GM03348 (cell line): ENCODE measurements at regions not wholly inside any gene's neighbourhood (a gene's known extent, or its start where the extent isn't known, plus 50 kb on each side); places are given as distances from the start of the nearest gene placed in this dataset.
"Not testable (repeated sequence)": the region's sequence is repeated elsewhere in the genome, so short reads cannot be mapped to it uniquely, and the experiment has no call there.

ENCODE experiments used
- DNase-seq: peaks from one replicate; pipeline ENCODE4 v3.0.0; 2012; ENCODE audit warnings: low spot score

GRCh38 chr21:27984663-27985325, 1007.9 kb downstream of the LTN1 start:
- peak; percentile 7 for DNase-seq

DNA sequence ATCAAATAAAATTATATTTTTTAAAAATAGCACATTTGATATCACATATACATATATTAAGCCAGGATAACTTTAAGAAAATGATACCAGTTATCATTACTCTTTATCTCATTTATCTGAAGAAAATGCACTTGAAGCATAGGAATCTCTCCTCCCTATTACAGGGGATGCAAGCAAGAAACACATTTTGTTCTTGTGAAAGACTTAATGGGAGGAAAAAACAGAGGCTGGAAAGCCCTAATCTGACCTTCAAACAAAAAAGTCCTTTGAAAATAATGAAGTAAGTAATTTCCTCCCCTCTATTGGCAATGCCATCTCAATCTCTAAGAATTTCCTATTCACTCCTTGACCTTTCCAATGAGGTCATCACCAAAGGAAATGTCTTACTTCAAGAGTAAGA, 1012.6 kb upstream of the ADAMTS5 start:
- not testable (repeated sequence) for DNase-seq

DNA sequence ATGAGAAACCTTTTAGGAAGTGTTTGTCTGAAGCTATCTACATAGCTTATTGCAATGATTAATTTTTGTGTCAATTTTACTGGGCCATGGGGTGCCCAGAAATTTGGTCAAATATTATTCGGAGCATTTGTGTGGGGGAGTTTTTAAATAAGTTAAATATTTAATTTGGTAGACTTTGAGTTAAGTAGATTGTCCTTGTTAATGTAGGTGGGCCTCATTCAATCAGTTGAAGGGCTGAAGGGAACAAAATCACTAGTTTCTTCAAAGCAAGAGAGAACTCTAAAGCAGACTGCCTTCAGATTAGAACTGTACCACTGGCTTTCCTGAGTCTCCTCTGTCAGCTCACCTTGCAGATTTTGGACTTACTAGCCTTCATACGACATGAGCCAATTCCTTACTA, 1008.6 kb upstream of the ADAMTS5 start:
- no peak for DNase-seq

- not testable (repeated sequence) for DNase-seq
Measured at GRCh38 chr21:27974152-27974551, 1007.3 kb upstream of the ADAMTS5 start.

- not testable (repeated sequence) for DNase-seq
Measured at GRCh38 chr21:27968240-27968639, 1001.4 kb upstream of the ADAMTS5 start.

- DNase-seq, result no peak
Measured at GRCh38 chr21:27954543-27955165, 987.8 kb upstream of the ADAMTS5 start.

- no peak for DNase-seq
Measured at GRCh38 chr21:27953340-27954045, 986.6 kb upstream of the ADAMTS5 start.

DNA sequence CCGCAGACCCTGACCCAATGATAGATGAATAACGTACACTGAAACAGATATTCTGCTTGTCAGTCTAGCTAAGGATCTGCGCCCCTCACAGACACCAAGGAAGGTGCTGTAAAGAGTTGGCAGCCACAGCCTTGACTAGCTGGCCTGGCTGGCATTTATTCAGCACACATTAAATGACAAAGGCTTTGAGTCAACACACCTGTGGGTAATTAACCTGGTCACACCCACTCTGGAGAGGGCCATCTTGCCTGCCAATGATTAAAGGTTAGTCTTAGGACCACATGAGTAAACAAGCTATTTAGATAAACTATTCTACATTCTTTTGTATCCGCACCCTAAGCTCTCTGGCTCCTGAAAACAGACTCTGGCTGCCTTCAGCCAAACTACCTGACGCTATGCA, 982.2 kb upstream of the ADAMTS5 start:
- DNase-seq, result not testable (repeated sequence)

DNA sequence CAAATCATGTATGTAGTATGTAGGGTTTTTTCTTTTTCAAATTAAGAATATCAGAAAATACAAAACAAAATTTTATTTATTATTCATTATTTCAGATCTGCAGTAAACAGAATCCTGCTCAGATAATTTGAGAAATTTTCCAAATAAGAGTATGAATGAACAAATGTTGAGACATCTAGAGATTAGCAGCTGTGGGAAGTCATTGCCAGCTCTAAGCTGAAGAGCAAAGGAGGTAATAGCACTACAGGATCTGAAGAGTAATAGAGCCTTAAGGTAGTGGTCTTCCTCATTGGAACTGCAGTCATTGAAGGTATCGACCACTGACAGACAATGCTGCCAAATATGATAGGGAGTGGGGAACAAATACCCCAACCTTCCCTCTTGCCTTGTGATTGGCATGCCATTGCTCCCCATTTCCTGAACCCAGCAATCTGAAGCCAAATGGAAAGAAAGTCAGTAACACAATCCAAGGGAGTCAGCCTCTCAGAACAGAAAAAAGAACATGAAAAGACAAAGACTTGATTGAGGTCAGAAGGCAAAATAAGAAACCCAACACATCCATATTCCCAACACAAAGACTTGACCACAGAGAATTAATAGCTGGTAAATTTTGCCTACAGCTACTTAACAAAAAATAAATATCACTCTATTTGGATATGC, 963.4 kb upstream of the ADAMTS5 start:
- not testable (repeated sequence) for DNase-seq

DNA sequence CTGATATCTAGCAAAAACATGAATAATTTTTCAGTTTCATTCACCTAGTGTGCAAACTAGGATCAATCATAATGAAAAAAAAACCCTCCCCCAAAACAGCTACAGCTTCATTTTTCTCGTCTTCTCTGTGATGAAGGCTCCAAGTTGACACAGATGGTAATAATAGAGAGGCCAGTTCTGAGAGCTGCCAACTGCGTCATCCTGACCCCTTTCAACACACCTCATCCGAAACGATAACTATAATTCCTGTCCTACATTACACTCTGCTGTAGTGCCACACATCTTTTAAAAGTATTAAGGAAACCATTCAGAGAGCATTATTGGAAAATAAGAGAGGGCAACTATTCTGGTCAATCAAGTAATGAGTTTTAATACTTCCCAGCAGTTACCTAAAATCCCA, 962.3 kb upstream of the ADAMTS5 start:
- DNase-seq, result peak; percentile 31

DNA sequence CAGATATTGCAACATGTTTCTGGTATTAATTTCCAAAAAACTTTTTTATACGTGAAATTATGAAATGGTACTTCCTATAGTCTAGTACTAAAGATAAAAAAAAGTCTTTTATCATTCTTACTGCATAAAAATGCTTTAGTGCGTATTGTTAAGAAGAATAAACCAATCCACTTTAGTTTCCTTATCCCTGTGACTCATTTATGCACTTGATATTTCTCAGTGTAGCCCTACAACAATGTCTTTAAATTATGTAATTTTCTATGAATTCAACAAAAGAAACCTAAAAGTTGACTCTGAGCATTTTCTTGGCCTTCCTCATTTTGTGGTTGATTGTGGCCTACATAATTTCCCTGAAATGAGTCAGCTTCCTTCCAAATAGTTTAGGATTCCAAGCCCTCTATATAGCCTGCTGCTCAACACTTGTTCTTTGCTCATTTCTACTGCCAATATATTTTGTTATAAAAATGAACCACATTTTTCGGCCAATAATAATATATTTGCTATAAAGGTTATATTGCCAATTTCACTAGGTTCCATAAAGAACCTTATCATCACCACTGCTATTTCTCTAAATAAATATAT, 961.7 kb upstream of the ADAMTS5 start:
- peak; percentile 59 for DNase-seq

DNA sequence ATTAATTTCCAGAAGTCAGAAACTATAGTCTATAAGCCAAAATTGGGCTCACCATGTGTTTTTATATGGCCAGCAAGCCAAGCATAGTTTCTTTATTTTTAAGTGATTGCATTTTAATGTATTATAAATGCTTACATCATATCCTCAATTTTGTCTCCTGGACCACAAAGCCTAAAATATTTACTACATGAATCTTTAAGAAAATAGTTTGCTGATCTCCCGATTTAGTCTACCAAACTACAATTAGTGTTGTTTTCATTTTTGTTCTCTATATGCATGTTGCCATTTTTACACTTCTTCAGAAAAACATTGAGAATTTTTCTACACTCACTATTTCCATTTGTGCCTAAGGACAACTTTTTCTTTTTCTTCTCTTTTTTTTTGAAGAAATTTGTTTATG, 954.5 kb upstream of the ADAMTS5 start:
- not testable (repeated sequence) for DNase-seq

- peak; percentile 2 for DNase-seq
Measured at GRCh38 chr21:27917966-27918365, 951.1 kb upstream of the ADAMTS5 start.

GRCh38 chr21:27916326-27916725, 949.4 kb upstream of the ADAMTS5 start:
- DNase-seq, result not testable (repeated sequence)

DNA sequence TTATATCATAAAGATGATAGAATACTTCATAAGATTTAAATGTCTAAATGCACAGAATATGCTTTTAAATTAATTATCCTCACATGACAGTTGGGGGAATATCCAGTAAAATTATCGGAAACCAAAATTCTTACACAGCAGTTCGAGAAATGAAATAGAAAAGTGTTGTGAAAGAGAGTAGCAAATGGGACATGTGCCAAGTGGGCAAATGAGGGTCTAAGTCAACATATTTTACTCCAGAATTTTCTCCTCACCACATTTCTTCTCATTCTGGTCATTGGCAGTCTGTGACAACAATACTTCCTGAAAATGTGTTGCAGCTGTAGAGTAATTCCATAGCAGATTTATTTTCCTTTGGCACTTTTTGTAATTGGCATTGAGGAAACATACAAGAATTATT, 945.2 kb upstream of the ADAMTS5 start:
- not testable (repeated sequence) for DNase-seq

GRCh38 chr21:27909487-27909886, 942.6 kb upstream of the ADAMTS5 start:
- DNase-seq, result not testable (repeated sequence)

DNA sequence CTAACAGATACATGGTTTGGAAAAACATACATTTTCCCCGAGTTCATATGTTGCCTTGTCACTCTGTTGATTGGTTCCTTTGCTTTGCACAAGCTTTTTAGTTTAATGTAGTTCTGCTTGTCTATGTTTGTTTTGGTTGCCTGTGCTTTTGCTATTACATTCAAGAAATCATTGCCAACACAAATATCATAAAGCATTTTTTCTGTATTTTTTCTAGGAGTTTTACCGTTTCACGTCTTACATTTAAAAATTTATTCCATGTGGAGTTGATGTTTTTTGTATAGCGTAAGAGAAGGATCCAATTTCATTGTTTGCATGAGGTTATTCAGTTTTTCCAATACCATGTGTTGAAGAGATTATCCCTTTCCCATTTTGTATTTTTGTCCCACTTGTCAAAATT, 941.9 kb upstream of the ADAMTS5 start:
- DNase-seq, result not testable (repeated sequence)

GRCh38 chr21:27902904-27903303, 936.0 kb upstream of the ADAMTS5 start:
- not testable (repeated sequence) for DNase-seq

GRCh38 chr21:27893619-27894018, 926.7 kb upstream of the ADAMTS5 start:
- not testable (repeated sequence) for DNase-seq

DNA sequence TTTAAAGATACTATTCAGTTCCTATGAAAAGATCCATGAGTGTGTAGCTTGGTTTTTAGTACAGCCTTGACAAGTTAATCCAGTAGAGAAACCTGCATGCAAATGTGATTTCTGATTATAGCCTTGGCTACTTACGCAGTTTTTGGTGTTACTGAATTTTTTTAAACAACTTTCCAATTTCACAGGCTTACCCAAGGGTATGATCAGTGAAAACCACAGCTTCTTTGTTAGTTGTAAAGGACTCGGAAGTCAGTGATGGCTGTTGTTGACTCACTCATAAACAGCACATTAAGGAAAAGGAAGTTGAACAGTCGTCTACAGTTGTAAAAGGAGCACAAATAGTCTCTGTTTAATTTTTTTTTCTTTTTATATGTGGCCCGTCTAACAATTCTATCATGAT, 924.6 kb upstream of the ADAMTS5 start:
- not testable (repeated sequence) for DNase-seq

GRCh38 chr21:27887808-27888455, 921.0 kb upstream of the ADAMTS5 start:
- not testable (repeated sequence) for DNase-seq

- no peak for DNase-seq
Measured at GRCh38 chr21:27885296-27885711, 918.4 kb upstream of the ADAMTS5 start.
